ENCODE measurements at regions not wholly inside any gene's neighbourhood (a gene's known extent, or its start where the extent isn't known, plus 50 kb on each side); places are given as distances from the start of the nearest gene placed in this dataset.

DNA sequence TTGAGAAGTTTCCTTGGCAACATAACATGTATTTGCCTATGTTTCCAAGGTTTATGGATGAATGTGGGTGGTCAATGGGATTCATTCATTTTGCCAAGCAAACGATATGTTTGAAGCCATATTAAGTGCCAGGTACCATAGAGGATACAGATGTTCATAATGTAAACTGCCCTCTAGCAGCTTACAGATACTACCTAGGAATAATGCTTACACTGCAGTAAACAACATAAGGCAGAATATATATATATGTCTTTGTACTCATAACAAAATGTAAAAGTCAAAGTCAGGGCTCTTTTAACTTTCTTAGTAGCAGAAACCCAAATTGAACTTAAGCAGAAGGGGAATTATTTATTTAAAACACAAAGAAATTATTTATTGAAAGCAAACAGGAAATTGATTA, 171.6 kb upstream of the TNP1 start:
- Histone ChIP-seq H3K9me3 (ENCODE audit: insufficient read depth, low read length, severe bottlenecking) (no peaks in the 10 kb centered on the region), H2AFZ (ENCODE audit: low read depth, low read length) (no peak overlapping the region), H4K20me1 (ENCODE audit: insufficient read depth, low read length) (no peaks in the 10 kb centered on the region), H3K4me2 (ENCODE audit: insufficient read depth, low read length) (no peak overlapping the region), H3K4me3 (ENCODE audit: low read depth in 1 of 2, low read length in 2 of 2) (no peak overlapping the region), H3K27ac (ENCODE audit: low read length) (no peak overlapping the region), H3K36me3 (ENCODE audit: insufficient read depth, low read length) (no peaks in the 10 kb centered on the region), H3K9ac (ENCODE audit: low read depth, low read length) (no peak overlapping the region), H3K79me2 (ENCODE audit: insufficient read depth, low read length) (no peaks in the 10 kb centered on the region), H3K4me1 (ENCODE audit: insufficient read depth, low read length) (no peaks in the 10 kb centered on the region), H3K27me3 (ENCODE audit: insufficient read depth, low read length, poor library complexity) (peaks cover 8% of the 10 kb centered on the region)
- DNase-seq: no peak
- ATAC-seq (ENCODE audit: insufficient read depth, low read depth): no peak
- TF ChIP-seq EZH2 (IDR thresholded peaks at IDR 0.05; ENCODE audit: borderline replicate concordance, low read depth, low read length, severe bottlenecking) (no peak), CTCF (IDR thresholded peaks at IDR 0.05; ENCODE audit: borderline replicate concordance, extremely low read depth, low read length, poor library complexity, severe bottlenecking) (no peak)

GRCh38 chr2:217030081-217030480, 170.2 kb upstream of the TNP1 start:
- Histone ChIP-seq H3K79me2 (ENCODE audit: insufficient read depth, low read length) (no peaks in the 10 kb centered on the region), H3K4me3 (ENCODE audit: low read depth in 1 of 2, low read length in 2 of 2) (no peak overlapping the region), H3K9me3 (ENCODE audit: insufficient read depth, low read length, severe bottlenecking) (no peaks in the 10 kb centered on the region), H3K27me3 (ENCODE audit: insufficient read depth, low read length, poor library complexity) (peaks cover 6% of the 10 kb centered on the region), H2AFZ (ENCODE audit: low read depth, low read length) (no peak overlapping the region), H3K27ac (ENCODE audit: low read length) (no peak overlapping the region), H3K36me3 (ENCODE audit: insufficient read depth, low read length) (no peaks in the 10 kb centered on the region), H3K4me1 (ENCODE audit: insufficient read depth, low read length) (no peaks in the 10 kb centered on the region), H3K9ac (ENCODE audit: low read depth, low read length) (no peak overlapping the region), H3K4me2 (ENCODE audit: insufficient read depth, low read length) (no peak overlapping the region), H4K20me1 (ENCODE audit: insufficient read depth, low read length) (no peaks in the 10 kb centered on the region)
- no peak for DNase-seq
- TF ChIP-seq EZH2 (IDR thresholded peaks at IDR 0.05; ENCODE audit: borderline replicate concordance, low read depth, low read length, severe bottlenecking) (no peak), CTCF (IDR thresholded peaks at IDR 0.05; ENCODE audit: borderline replicate concordance, extremely low read depth, low read length, poor library complexity, severe bottlenecking) (no peak)
- ATAC-seq (ENCODE audit: insufficient read depth, low read depth): no peak

- no peak overlapping the region for H3K4me3 ChIP-seq (ENCODE audit: low read depth in 1 of 2, low read length in 2 of 2)
- no peak for ATAC-seq (ENCODE audit: insufficient read depth, low read depth)
- no peak overlapping the region for H2AFZ ChIP-seq (ENCODE audit: low read depth, low read length)
These were observed 168.3 kb upstream of the TNP1 start for GRCh38 chr2:217028128-217028527.

More at GRCh38 chr2:217028128-217028527, 168.3 kb upstream of the TNP1 start:
- Histone ChIP-seq H3K36me3 (ENCODE audit: insufficient read depth, low read length) (no peaks in the 10 kb centered on the region), H3K9ac (ENCODE audit: low read depth, low read length) (no peak overlapping the region), H3K27me3 (ENCODE audit: insufficient read depth, low read length, poor library complexity) (peaks cover 6% of the 10 kb centered on the region), H3K4me2 (ENCODE audit: insufficient read depth, low read length) (no peak overlapping the region), H3K4me1 (ENCODE audit: insufficient read depth, low read length) (no peaks in the 10 kb centered on the region), H3K79me2 (ENCODE audit: insufficient read depth, low read length) (no peaks in the 10 kb centered on the region), H3K9me3 (ENCODE audit: insufficient read depth, low read length, severe bottlenecking) (no peaks in the 10 kb centered on the region), H3K27ac (ENCODE audit: low read length) (no peak overlapping the region), H4K20me1 (ENCODE audit: insufficient read depth, low read length) (no peaks in the 10 kb centered on the region)
- DNase-seq: no peak
- no peak for TF ChIP-seq CTCF (IDR thresholded peaks at IDR 0.05; ENCODE audit: borderline replicate concordance, extremely low read depth, low read length, poor library complexity, severe bottlenecking)
